Suprapubic skin (tissue), 4 donors: ENCODE measurements at regions not wholly inside any gene's neighbourhood (a gene's known extent, or its start where the extent isn't known, plus 50 kb on each side); places are given as distances from the start of the nearest gene placed in this dataset.
"Not testable (repeated sequence)": the region's sequence is repeated elsewhere in the genome, so short reads cannot be mapped to it uniquely, and the experiment has no call there.

ENCODE experiments used
- CTCF ChIP-seq, 2 donors: fragments of 200-600 bp in 1 of 2; fragments of 450-650 bp in 1 of 2; sonication (generic) in 1 of 2; IDR thresholded peaks; one replicate each; pipeline ENCODE4 v1.5.1; 2016 to 2019; ENCODE audit warnings: antibody characterized with exemption in 2 of 2, mild to moderate bottlenecking in 1 of 2, moderate library complexity in 1 of 2
- EP300 ChIP-seq: sonication (generic); formaldehyde crosslinking; IDR thresholded peaks from one replicate; pipeline ENCODE4 v1.6.1; 2017; ENCODE audit warnings: antibody characterized with exemption
- POLR2A ChIP-seq, 2 donors: fragments of 450-650 bp; IDR thresholded peaks; one replicate each; pipeline ENCODE4 v1.6.1; 2017; ENCODE audit warnings: antibody characterized with exemption in 2 of 2, mild to moderate bottlenecking in 2 of 2, moderate library complexity in 2 of 2
- POLR2AphosphoS5 ChIP-seq, 3 donors: sonication (generic); formaldehyde crosslinking; IDR thresholded peaks; one replicate each; pipeline ENCODE4 v1.6.1; 2017; ENCODE audit warnings: antibody characterized with exemption in 3 of 3

- TF ChIP-seq CTCF (IDR thresholded peaks at IDR 0.05); POLR2AphosphoS5 (IDR thresholded peaks at IDR 0.05); EP300; POLR2A (IDR thresholded peaks at IDR 0.05): not testable (repeated sequence)
These were observed 167.6 kb upstream of the PLGLB1 start for GRCh38 chr2:87189214-87189613.
